IgD-negative memory B cell (primary cell): ENCODE measurements at regions not wholly inside any gene's neighbourhood (a gene's known extent, or its start where the extent isn't known, plus 50 kb on each side); places are given as distances from the start of the nearest gene placed in this dataset.

ENCODE experiments used
- H3K27ac Mint-ChIP-seq, 3 donors: one replicate each; pipeline ENCODE4 v1.8.0; 2020 to 2022; ENCODE audit warnings: mild to moderate bottlenecking in 3 of 3, mixed read lengths in 3 of 3, moderate library complexity in 1 of 3
- H3K27me3 Mint-ChIP-seq: one replicate; pipeline ENCODE4 v1.8.0; 2021; ENCODE audit warnings: mixed read lengths
- H3K36me3 Mint-ChIP-seq: one replicate; pipeline ENCODE4 v1.8.0; 2020; ENCODE audit warnings: mild to moderate bottlenecking, mixed read lengths
- H3K4me1 Mint-ChIP-seq, 3 donors: one replicate each; pipeline ENCODE4 v1.8.0; 2020 to 2022; ENCODE audit warnings: mixed read lengths in 3 of 3, mild to moderate bottlenecking in 1 of 3
- H3K4me3 Mint-ChIP-seq, 4 donors: one replicate each; pipeline ENCODE4 v1.8.0; 2020 to 2022; ENCODE audit warnings: mild to moderate bottlenecking in 4 of 4, mixed read lengths in 4 of 4, moderate library complexity in 3 of 4
- H3K9me3 Mint-ChIP-seq, 3 donors: one replicate each; pipeline ENCODE4 v1.8.0; 2020 to 2021; ENCODE audit warnings: mixed read lengths in 3 of 3, mild to moderate bottlenecking in 1 of 3

DNA sequence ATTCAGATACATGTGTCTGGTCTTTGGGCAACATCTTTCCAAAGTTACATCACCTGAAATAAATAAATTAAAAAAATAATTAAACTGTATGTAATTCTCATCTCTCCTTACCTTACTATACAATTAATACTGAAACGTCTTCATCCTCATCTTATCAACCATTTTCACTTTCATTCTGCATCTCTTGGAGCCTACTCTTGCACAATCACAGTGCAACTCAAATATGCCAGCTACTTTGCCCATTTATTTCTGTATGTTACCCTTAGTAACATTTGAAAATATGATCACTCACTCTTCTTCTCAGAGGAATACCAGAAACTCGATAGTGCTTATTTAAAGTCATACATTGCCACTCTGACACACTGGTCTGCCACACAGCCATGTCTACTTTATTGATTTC, 1357.1 kb upstream of the CADM2 start:
- H3K4me1 Mint-ChIP-seq: no peaks in the 10 kb centered on the region
- no peak overlapping the region for H3K27ac Mint-ChIP-seq
- no peaks in the 10 kb centered on the region for H3K27me3 Mint-ChIP-seq
- no peak overlapping the region for H3K4me3 Mint-ChIP-seq
- peaks cover 1% of the 10 kb centered on the region for H3K36me3 Mint-ChIP-seq
- H3K9me3 Mint-ChIP-seq: peaks cover 2 to 15% (median 7%) of the 10 kb centered on the region in 3 donors

DNA sequence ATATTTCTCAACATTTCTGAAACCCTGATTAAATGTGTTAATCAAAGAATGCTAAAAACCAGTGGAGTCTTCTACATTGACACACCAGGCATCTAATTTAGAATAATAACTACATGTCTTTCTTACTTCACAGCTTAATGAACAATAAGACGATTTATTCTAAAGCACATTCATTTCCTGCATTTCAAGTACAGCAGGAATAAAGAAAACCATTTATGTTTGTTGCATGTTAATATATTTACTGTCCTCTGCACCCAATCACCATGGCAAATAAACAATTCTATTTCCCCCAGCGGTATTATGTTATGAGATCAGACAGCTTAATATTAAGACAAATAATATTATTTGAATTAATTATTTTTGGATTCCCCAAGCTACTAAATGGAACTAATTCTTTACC, 1336.3 kb upstream of the CADM2 start:
- no peak overlapping the region for H3K4me3 Mint-ChIP-seq
- no peak overlapping the region for H3K27ac Mint-ChIP-seq
- no peaks in the 10 kb centered on the region for H3K4me1 Mint-ChIP-seq
- peaks cover 2 to 5% (median 4%) of the 10 kb centered on the region in 3 donors for H3K9me3 Mint-ChIP-seq
- H3K27me3 Mint-ChIP-seq: no peaks in the 10 kb centered on the region
- H3K36me3 Mint-ChIP-seq: no peaks in the 10 kb centered on the region

DNA sequence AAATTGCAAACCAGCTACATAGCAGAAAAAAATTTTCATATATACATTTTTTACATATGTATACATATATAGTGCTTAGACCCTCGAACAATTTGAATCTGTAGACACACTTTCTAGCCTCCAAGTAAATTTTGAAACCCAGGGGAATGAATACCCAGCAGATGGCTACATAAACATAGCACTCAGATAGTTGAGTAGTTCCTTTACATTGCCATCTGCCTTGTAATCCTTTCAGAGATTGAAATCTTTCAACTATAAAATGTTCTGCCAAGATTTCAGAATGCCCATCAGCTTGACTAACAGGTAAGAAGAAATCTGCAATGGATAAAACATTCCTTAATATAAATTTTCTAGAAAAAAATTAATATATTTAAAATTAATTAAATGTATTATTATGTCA, 1333.5 kb upstream of the CADM2 start:
- Mint-ChIP-seq H3K27me3 (no peaks in the 10 kb centered on the region), H3K4me3 (no peak overlapping the region), H3K36me3 (no peaks in the 10 kb centered on the region), H3K9me3 (peaks cover 0 to 2% (median 2%) of the 10 kb centered on the region in 3 donors), H3K4me1 (no peaks in the 10 kb centered on the region), H3K27ac (no peak overlapping the region)

DNA sequence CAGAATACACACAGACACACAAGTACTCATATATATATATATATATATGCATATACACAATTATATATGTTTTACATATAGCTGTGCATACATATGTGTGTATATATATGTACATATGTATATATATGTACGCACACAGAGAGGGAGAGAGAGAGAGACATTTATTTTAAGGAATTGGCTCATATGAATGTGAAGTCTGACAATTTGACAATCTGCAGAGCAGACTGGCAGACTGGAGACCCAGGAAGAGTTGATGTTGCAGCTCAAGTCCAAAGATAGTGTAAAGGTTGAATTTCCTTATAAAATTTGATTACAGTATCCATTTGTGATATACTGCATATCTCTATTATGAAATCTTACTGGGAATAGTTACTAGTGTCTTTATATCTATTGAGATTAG, 1330.3 kb upstream of the CADM2 start:
- H3K4me1 Mint-ChIP-seq: no peaks in the 10 kb centered on the region
- no peaks in the 10 kb centered on the region for H3K36me3 Mint-ChIP-seq
- H3K27me3 Mint-ChIP-seq: no peaks in the 10 kb centered on the region
- H3K9me3 Mint-ChIP-seq: peaks cover 0 to 3% (median 2%) of the 10 kb centered on the region in 3 donors
- no peak overlapping the region for H3K27ac Mint-ChIP-seq
- no peak overlapping the region for H3K4me3 Mint-ChIP-seq

DNA sequence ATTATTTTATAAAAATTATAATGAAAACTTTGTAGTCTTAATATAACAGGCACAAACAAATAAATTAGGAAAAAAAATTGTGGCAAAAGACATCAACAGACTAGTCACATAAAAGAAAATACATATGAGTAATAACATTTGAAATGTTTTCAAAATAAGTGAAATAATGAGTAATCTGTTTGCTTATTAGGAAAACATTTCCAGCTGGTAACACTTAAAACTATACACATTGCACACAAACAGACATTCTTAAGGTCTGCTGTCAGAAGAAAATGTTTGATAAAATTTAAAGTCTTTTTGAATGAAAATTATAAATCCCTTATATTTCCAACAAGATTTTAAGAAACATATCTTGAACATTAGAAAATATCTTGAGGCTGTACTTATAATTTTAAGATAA, 1326.3 kb upstream of the CADM2 start:
- Mint-ChIP-seq H3K27me3 (no peaks in the 10 kb centered on the region), H3K4me3 (no peak overlapping the region), H3K36me3 (no peaks in the 10 kb centered on the region), H3K4me1 (no peaks in the 10 kb centered on the region), H3K27ac (no peak overlapping the region), H3K9me3 (peaks cover 0 to 8% (median 5%) of the 10 kb centered on the region in 3 donors)

DNA sequence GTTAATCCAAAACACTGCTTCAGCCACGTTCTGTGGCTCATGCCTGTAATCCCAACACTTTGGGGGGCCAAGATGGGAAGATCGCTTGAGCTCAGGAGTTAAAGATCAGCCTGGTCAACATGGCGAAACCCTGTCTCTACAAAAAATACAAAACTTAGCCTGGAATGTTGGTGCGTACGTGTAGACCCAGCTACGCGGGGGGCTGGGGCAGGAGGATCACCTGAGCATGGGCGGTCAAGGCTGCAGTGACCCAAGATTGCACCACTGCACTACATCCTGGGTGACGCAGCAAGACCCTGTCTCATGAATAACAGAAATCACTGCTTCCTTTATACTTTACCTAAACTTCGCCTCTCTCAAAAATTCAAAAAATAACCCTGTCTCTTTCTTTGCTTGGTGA, 1325.0 kb upstream of the CADM2 start:
- peaks cover 4 to 8% (median 5%) of the 10 kb centered on the region in 3 donors for H3K9me3 Mint-ChIP-seq
- no peaks in the 10 kb centered on the region for H3K36me3 Mint-ChIP-seq
- no peak overlapping the region for H3K27ac Mint-ChIP-seq
- H3K4me1 Mint-ChIP-seq: no peaks in the 10 kb centered on the region
- no peaks in the 10 kb centered on the region for H3K27me3 Mint-ChIP-seq
- H3K4me3 Mint-ChIP-seq: no peak overlapping the region

DNA sequence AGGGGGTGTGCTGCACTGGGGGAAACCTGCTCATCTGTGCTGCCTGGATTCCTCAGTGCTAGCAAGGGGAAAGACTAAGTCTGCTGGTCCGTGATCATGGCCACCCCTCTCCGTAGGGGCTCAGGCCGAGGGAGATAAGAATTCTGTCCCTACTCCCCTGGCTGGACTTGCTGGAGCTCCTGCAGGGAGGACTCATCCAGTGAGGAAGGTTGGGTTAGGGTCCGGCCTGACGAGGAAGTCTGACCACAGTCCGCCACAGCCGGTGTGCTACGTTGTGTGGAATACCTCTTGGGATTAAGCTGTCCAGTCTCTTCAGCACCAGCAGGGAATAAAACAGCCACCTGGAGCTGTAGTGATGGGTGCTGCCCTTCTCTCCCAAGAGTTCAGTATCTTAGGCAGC, 1309.1 kb upstream of the CADM2 start:
- H3K4me3 Mint-ChIP-seq: no peak overlapping the region
- no peaks in the 10 kb centered on the region for H3K27me3 Mint-ChIP-seq
- H3K4me1 Mint-ChIP-seq: no peaks in the 10 kb centered on the region
- no peaks in the 10 kb centered on the region for H3K36me3 Mint-ChIP-seq
- H3K9me3 Mint-ChIP-seq: peaks cover 3 to 19% (median 4%) of the 10 kb centered on the region in 3 donors
- H3K27ac Mint-ChIP-seq: no peak overlapping the region

DNA sequence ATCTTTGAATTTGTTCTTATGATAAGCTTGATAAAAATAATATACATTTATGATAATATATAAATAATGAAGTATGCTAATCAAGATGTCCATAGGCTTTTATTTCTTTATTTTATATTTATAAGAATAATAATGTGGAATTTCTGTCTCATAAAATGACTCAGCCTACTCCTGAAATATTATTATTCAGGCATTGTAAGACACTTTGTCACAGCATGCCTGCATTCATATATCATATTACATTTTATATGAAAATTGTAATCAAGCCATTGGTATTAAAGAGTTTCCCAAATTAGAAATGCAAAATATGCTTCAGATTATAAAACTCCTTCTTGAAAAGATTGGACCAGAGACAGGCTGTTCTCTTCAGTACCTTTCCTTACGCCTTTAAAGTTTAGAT, 1303.7 kb upstream of the CADM2 start:
- Mint-ChIP-seq H3K27me3 (no peaks in the 10 kb centered on the region), H3K27ac (no peak overlapping the region), H3K36me3 (no peaks in the 10 kb centered on the region), H3K4me3 (no peak overlapping the region), H3K9me3 (peaks cover 3 to 4% (median 4%) of the 10 kb centered on the region in 3 donors), H3K4me1 (no peaks in the 10 kb centered on the region)

DNA sequence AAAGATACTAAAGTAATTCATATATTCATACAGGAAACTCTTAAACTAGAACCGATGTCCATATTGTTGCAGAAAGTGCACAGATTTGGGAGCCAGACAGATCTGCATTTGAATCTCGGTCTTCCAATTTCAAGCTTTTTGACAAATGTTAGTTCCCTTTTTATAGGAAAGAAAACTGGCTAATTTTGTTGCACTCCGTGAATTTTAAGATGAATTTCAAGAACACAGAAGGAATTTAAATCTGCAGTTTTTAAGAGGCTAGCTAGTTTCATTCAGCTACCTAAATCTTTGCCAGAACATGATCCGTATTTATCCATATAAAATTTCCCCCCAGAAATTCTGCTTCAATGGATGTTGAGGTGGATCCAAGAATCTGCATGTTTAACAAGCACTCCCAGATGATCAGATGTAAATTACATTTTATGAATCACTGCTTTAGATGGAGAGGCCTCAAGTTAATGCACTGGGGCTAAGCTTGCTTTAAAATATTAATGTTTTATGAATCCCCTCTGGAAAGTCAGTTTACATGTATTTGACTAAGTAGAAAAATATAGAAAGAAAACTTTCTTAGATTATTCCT, 1296.3 kb upstream of the CADM2 start:
- Mint-ChIP-seq H3K27ac (no peak overlapping the region), H3K4me3 (no peak overlapping the region), H3K9me3 (peaks cover 0 to 6% (median 1%) of the 10 kb centered on the region in 3 donors), H3K36me3 (no peaks in the 10 kb centered on the region), H3K4me1 (no peaks in the 10 kb centered on the region), H3K27me3 (no peaks in the 10 kb centered on the region)

DNA sequence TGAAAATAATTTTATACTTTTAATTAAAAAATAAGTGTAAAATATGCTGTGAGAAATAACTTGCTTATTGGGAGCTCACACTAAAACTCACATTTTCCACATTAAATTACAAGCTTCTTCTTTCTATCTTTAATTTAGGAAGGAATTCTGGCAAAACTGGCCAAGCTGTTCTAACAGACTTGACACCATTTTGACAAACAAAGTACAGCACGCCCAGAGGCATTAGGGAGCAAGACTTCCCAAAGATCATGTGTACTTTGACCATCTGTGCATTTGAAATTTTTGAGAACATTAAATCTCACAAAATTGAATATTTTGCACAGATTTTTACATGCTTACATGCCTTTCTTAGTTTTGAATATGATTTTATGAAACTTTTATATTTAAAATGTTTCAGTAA, 1288.4 kb upstream of the CADM2 start:
- no peaks in the 10 kb centered on the region for H3K27me3 Mint-ChIP-seq
- H3K4me3 Mint-ChIP-seq: no peak overlapping the region
- no peaks in the 10 kb centered on the region for H3K4me1 Mint-ChIP-seq
- no peaks in the 10 kb centered on the region for H3K36me3 Mint-ChIP-seq
- no peak overlapping the region for H3K27ac Mint-ChIP-seq
- peaks cover 0 to 6% (median 1%) of the 10 kb centered on the region in 3 donors for H3K9me3 Mint-ChIP-seq

DNA sequence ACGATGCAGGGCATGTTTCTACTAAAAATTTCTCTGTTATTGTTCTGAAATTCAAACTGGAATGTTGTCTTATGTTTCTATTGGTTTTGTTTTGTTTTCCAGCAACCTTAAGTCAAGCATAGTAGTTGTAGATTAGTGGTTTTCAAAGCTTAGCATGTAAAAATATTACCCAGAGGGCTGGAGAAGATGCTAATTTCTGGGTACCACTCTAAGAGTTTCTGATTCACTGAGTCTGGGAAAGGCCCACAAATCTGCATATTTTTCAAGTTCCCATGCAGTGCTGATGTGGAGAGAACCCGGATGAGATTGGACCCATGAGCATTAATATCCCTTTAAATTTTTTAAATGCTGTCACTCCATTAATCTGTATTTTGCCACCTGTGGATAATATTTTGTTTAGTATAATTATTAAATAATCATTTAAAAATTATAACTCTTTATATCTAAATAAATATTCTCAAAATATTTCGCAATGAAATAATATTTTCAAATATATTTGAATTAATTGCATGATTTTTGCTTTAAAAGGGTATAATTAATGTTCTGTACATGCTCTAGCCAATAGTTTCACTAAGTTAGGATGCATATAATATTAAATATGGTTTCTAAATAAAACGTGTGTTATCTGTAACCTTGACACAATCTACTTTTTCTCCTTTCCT, 1274.7 kb upstream of the CADM2 start:
- Mint-ChIP-seq H3K27ac (no peak overlapping the region), H3K4me3 (no peak overlapping the region), H3K9me3 (peaks cover 0 to 11% (median 2%) of the 10 kb centered on the region in 3 donors), H3K36me3 (no peaks in the 10 kb centered on the region), H3K4me1 (no peaks in the 10 kb centered on the region), H3K27me3 (no peaks in the 10 kb centered on the region)

DNA sequence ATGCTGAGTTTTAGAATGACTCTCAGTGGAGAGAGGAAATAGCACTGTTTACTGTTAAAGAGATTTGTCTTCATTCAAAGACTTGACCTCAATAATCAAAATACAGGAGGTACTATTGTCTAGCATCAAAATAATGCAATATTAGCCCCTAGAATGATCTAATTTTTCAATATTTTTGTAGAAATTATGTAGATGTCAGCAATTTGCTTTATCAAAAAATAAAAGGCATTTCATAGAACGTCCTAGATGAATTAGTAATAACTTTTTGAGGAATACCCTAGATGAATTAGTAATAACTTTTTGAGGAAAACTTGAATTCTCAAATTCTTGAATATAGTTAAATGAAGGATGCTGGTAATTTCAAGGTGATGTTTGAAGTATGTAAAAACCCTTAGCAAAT, 1252.1 kb upstream of the CADM2 start:
- Mint-ChIP-seq H3K4me3 (no peak overlapping the region), H3K36me3 (peaks cover 2% of the 10 kb centered on the region), H3K4me1 (no peaks in the 10 kb centered on the region), H3K9me3 (peaks cover 0 to 5% (median 4%) of the 10 kb centered on the region in 3 donors), H3K27ac (no peak overlapping the region), H3K27me3 (no peaks in the 10 kb centered on the region)

DNA sequence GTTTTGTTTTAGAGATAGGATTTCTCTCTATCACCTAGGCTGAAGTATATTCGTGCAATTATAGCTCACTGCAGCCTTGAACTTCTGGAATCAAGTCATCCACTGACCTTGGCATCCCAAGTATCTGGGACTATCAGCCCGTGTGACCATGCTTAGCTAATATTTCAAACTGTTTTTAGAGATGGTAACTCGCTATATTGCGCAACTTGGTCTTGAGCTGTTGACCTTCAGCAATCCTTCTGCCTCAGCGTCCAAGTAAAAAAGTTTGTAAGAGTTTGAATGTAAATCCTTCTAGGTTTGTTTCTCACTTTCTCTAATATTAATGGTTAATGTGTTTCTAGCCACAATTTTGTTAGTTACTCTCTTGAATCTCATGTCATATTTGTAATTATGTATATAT, 1243.5 kb upstream of the CADM2 start:
- Mint-ChIP-seq H3K36me3 (no peaks in the 10 kb centered on the region), H3K4me3 (no peak overlapping the region), H3K4me1 (no peaks in the 10 kb centered on the region)

DNA sequence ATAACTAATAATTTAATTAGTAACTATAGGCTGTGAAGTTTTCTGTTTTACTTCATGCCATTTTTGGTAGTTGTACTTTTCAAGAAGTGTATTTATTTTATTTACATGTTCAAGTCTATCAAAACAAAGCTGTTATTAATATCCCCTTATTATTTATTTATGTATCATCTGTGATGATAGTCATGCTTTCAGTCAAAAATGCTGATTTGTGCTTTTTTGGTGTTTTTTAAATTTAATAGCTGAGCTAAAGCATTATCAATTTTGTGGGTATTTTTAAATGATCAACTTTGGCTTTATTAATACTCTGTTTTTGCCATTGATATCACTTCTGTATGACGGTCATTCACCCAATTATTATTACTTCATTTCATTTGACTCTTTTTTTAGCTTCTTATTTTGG, 1229.2 kb upstream of the CADM2 start:
- no peak overlapping the region for H3K4me3 Mint-ChIP-seq
- no peak overlapping the region for H3K27ac Mint-ChIP-seq
- no peaks in the 10 kb centered on the region for H3K27me3 Mint-ChIP-seq

More for the DNA sequence above, 1243.5 kb upstream of the CADM2 start:
- Mint-ChIP-seq H3K27ac (no peak overlapping the region), H3K9me3 (peaks cover 0 to 10% (median 2%) of the 10 kb centered on the region in 3 donors), H3K27me3 (no peaks in the 10 kb centered on the region)

DNA sequence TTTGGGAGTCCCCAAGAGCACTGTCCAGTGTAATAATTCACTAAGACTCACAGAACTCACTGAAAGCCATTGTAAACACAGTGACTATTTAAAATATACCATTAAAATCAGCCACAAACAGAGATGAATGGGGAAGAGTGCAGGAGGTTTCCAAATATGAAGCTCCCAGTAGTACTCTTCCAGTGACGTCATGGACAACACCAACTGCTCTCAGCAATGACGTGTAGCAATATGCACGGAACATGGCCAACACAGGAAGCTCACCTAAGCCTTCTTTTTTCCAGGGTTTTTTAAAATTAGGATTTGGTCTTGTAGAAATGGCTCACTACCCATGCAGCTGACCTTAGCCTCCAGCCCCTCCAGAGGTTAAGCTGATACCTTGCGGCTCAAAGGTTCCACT, 1224.1 kb upstream of the CADM2 start:
- Mint-ChIP-seq H3K27ac (no peak overlapping the region), H3K27me3 (no peaks in the 10 kb centered on the region), H3K9me3 (peaks cover 0 to 2% (median 0%) of the 10 kb centered on the region in 3 donors), H3K36me3 (no peaks in the 10 kb centered on the region), H3K4me1 (no peaks in the 10 kb centered on the region), H3K4me3 (no peak overlapping the region)

More for the DNA sequence above, 1229.2 kb upstream of the CADM2 start:
- peaks cover 0 to 23% (median 2%) of the 10 kb centered on the region in 3 donors for H3K9me3 Mint-ChIP-seq
- H3K4me1 Mint-ChIP-seq: no peaks in the 10 kb centered on the region
- no peaks in the 10 kb centered on the region for H3K36me3 Mint-ChIP-seq

DNA sequence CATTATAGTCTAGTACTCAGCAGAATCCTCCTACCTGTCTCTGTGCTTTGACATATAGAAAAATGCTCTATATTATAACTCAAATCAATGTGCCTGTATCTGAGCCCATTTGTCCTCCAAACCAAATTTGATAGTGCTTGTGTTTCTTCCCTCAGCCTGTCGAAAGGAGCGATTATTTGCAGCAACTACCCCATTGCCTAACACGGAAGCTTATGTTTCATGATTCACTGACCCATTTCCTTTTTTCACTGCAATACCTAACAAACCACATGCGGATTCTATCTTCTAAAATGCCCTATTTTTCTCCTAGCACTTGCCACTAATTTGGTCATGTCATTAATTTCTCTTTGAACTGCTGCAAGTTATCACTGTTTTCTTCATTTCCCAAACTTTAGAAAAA, 1220.6 kb upstream of the CADM2 start:
- Mint-ChIP-seq H3K36me3 (no peaks in the 10 kb centered on the region), H3K27ac (no peak overlapping the region), H3K4me1 (no peaks in the 10 kb centered on the region), H3K4me3 (no peak overlapping the region), H3K9me3 (peaks cover 0 to 2% (median 0%) of the 10 kb centered on the region in 3 donors), H3K27me3 (no peaks in the 10 kb centered on the region)
